Hematopoietic multipotent progenitor cell treated with erythropoietin and hydrocortisone succinate and interleukin-3 and kit ligand, for 17 days (in vitro differentiated cells): ENCODE measurements at regions not wholly inside any gene's neighbourhood (a gene's known extent, or its start where the extent isn't known, plus 50 kb on each side); places are given as distances from the start of the nearest gene placed in this dataset.
"Not testable (repeated sequence)": the region's sequence is repeated elsewhere in the genome, so short reads cannot be mapped to it uniquely, and the experiment has no call there.

Experiments
- DNase-seq: peaks from one replicate; pipeline ENCODE4 v3.0.0-alpha.2; 2015; ENCODE audit warnings: low spot score

- no peak for DNase-seq
These were observed 252.5 kb downstream of the SMAD2 start for GRCh38 chr18:47677952-47678351.

GRCh38 chr18:47669815-47670214 is 260.6 kb downstream of the SMAD2 start:
- no peak for DNase-seq

- DNase-seq: no peak
These were observed 272.0 kb downstream of the SMAD2 start for GRCh38 chr18:47658498-47658897.

GRCh38 chr18:47654988-47655387 is 275.5 kb downstream of the SMAD2 start:
- no peak for DNase-seq

GRCh38 chr18:47644896-47645295 is 285.6 kb downstream of the SMAD2 start:
- no peak for DNase-seq

GRCh38 chr18:47637551-47637950 is 292.9 kb downstream of the SMAD2 start:
- not testable (repeated sequence) for DNase-seq

GRCh38 chr18:47635416-47635815 is 295.0 kb downstream of the SMAD2 start:
- DNase-seq: no peak

GRCh38 chr18:47632970-47633635 is 297.4 kb downstream of the SMAD2 start:
- no peak for DNase-seq

GRCh38 chr18:47628893-47629292 is 301.6 kb downstream of the SMAD2 start:
- DNase-seq: no peak

- DNase-seq: no peak
These were observed 302.1 kb downstream of the SMAD2 start for GRCh38 chr18:47628240-47628781.

GRCh38 chr18:47627030-47627429 is 303.4 kb downstream of the SMAD2 start:
- no peak for DNase-seq

GRCh38 chr18:47619771-47620448 is 310.5 kb downstream of the SMAD2 start:
- no peak for DNase-seq

- no peak for DNase-seq
These were observed 311.7 kb downstream of the SMAD2 start for GRCh38 chr18:47618758-47619157.

- DNase-seq: no peak
These were observed 315.4 kb downstream of the SMAD2 start for GRCh38 chr18:47615043-47615442.

- no peak for DNase-seq
These were observed 316.5 kb downstream of the SMAD2 start for GRCh38 chr18:47613929-47614328.

GRCh38 chr18:47611649-47612048 is 318.8 kb downstream of the SMAD2 start:
- no peak for DNase-seq

GRCh38 chr18:47606526-47606925 is 323.9 kb downstream of the SMAD2 start:
- no peak for DNase-seq

GRCh38 chr18:47605093-47605492 is 325.4 kb downstream of the SMAD2 start:
- DNase-seq: no peak

- DNase-seq: no peak
These were observed 326.4 kb downstream of the SMAD2 start for GRCh38 chr18:47604021-47604420.

GRCh38 chr18:47603158-47603557 is 327.3 kb downstream of the SMAD2 start:
- no peak for DNase-seq

- no peak for DNase-seq
These were observed 328.1 kb downstream of the SMAD2 start for GRCh38 chr18:47602273-47602897.

- DNase-seq: no peak
These were observed 328.7 kb downstream of the SMAD2 start for GRCh38 chr18:47601581-47602272.
